ENCODE measurements at regions not wholly inside any gene's neighbourhood (a gene's known extent, or its start where the extent isn't known, plus 50 kb on each side); places are given as distances from the start of the nearest gene placed in this dataset.

DNA sequence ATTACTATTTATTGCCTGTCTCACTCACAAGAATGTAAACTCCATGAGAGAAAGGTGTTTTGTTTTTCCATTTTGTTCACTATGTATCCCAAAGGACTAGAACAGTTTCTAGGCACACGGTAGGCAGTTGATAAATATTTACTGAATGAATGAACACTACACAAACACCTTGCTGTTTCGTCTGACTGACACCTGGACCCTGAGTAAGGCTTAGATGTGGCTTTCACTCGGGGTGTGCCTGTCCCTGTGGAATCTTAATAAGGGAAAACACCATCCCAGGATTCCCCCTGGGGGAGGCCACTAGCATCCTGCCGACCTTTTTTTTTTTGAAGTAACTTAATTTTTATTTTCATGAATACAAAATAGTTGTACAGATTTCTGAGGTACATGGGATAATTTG is 66.6 kb upstream of the STEAP1B start (continued):
- TF ChIP-seq, protein P1, sequence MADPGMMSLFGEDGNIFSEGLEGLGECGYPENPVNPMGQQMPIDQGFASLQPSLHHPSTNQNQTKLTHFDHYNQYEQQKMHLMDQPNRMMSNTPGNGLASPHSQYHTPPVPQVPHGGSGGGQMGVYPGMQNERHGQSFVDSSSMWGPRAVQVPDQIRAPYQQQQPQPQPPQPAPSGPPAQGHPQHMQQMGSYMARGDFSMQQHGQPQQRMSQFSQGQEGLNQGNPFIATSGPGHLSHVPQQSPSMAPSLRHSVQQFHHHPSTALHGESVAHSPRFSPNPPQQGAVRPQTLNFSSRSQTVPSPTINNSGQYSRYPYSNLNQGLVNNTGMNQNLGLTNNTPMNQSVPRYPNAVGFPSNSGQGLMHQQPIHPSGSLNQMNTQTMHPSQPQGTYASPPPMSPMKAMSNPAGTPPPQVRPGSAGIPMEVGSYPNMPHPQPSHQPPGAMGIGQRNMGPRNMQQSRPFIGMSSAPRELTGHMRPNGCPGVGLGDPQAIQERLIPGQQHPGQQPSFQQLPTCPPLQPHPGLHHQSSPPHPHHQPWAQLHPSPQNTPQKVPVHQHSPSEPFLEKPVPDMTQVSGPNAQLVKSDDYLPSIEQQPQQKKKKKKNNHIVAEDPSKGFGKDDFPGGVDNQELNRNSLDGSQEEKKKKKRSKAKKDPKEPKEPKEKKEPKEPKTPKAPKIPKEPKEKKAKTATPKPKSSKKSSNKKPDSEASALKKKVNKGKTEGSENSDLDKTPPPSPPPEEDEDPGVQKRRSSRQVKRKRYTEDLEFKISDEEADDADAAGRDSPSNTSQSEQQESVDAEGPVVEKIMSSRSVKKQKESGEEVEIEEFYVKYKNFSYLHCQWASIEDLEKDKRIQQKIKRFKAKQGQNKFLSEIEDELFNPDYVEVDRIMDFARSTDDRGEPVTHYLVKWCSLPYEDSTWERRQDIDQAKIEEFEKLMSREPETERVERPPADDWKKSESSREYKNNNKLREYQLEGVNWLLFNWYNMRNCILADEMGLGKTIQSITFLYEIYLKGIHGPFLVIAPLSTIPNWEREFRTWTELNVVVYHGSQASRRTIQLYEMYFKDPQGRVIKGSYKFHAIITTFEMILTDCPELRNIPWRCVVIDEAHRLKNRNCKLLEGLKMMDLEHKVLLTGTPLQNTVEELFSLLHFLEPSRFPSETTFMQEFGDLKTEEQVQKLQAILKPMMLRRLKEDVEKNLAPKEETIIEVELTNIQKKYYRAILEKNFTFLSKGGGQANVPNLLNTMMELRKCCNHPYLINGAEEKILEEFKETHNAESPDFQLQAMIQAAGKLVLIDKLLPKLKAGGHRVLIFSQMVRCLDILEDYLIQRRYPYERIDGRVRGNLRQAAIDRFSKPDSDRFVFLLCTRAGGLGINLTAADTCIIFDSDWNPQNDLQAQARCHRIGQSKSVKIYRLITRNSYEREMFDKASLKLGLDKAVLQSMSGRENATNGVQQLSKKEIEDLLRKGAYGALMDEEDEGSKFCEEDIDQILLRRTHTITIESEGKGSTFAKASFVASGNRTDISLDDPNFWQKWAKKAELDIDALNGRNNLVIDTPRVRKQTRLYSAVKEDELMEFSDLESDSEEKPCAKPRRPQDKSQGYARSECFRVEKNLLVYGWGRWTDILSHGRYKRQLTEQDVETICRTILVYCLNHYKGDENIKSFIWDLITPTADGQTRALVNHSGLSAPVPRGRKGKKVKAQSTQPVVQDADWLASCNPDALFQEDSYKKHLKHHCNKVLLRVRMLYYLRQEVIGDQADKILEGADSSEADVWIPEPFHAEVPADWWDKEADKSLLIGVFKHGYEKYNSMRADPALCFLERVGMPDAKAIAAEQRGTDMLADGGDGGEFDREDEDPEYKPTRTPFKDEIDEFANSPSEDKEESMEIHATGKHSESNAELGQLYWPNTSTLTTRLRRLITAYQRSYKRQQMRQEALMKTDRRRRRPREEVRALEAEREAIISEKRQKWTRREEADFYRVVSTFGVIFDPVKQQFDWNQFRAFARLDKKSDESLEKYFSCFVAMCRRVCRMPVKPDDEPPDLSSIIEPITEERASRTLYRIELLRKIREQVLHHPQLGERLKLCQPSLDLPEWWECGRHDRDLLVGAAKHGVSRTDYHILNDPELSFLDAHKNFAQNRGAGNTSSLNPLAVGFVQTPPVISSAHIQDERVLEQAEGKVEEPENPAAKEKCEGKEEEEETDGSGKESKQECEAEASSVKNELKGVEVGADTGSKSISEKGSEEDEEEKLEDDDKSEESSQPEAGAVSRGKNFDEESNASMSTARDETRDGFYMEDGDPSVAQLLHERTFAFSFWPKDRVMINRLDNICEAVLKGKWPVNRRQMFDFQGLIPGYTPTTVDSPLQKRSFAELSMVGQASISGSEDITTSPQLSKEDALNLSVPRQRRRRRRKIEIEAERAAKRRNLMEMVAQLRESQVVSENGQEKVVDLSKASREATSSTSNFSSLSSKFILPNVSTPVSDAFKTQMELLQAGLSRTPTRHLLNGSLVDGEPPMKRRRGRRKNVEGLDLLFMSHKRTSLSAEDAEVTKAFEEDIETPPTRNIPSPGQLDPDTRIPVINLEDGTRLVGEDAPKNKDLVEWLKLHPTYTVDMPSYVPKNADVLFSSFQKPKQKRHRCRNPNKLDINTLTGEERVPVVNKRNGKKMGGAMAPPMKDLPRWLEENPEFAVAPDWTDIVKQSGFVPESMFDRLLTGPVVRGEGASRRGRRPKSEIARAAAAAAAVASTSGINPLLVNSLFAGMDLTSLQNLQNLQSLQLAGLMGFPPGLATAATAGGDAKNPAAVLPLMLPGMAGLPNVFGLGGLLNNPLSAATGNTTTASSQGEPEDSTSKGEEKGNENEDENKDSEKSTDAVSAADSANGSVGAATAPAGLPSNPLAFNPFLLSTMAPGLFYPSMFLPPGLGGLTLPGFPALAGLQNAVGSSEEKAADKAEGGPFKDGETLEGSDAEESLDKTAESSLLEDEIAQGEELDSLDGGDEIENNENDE (IDR thresholded peaks at IDR 0.05; ENCODE audit: insufficient replicate concordance, low read length): no peak
- TF ChIP-seq TBP (IDR thresholded peaks at IDR 0.05; ENCODE audit: low read depth, low read length): no peak
- TF ChIP-seq POU5F1 (IDR thresholded peaks at IDR 0.05; ENCODE audit: low read depth, low read length): no peak
- no peak for TF ChIP-seq JUND (IDR thresholded peaks at IDR 0.05; ENCODE audit: low read length)
